ENCODE measurements at regions not wholly inside any gene's neighbourhood (a gene's known extent, or its start where the extent isn't known, plus 50 kb on each side); places are given as distances from the start of the nearest gene placed in this dataset.

- intact Hi-C loops (cut with DNase I) = loop anchor here (5.0 kb wide), 3 partner anchors 65 to 540 kb away; partner anchors contain the start of gene ADAMTS16
- no peak for DNase-seq (ENCODE audit: low spot score)
- no peaks in the 10 kb centered on the region for H3K36me3 ChIP-seq
- H3K9me3 ChIP-seq = no peaks in the 10 kb centered on the region
- H3K27ac ChIP-seq = no peak overlapping the region
- peaks cover 7% of the 10 kb centered on the region for H3K27me3 ChIP-seq (replicated peaks; ENCODE audit: insufficient read depth)
- H3K4me1 ChIP-seq (replicated peaks) = no peaks in the 10 kb centered on the region
- no peak overlapping the region for H3K4me3 ChIP-seq
- TF ChIP-seq POLR2AphosphoS5 (IDR thresholded peaks at IDR 0.05) (no peak), POLR2A (IDR thresholded peaks at IDR 0.05) (no peak), CTCF (IDR thresholded peaks at IDR 0.05) (no peak)
- 87% methylated on average over 9 of the region's 9 CpGs for WGBS
These were observed 263.3 kb upstream of the ADAMTS16 start for GRCh38 chr5:4876804-4877203.

DNA sequence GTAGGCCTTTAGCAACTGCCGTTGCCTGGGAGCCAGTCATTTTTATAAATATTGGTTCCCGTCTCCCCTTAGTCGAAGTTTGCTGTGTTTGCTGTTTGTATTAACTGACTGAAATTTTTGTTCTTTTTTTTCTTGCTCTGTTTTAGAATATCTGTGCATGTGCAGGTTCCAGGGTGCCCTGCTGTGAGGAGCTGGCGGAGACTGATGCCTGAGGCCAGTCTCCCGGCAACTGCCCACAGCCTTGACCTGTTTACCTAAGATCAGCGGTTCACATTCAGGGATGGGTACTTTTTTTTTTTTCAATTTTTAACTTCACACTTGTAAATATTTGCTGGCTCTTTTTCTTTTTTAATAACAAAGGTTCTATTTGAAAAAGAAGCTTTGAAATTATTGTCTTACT is 262.6 kb upstream of the ADAMTS16 start:
- no peaks in the 10 kb centered on the region for H3K9me3 ChIP-seq
- no peak overlapping the region for H3K27ac ChIP-seq
- DNase-seq (ENCODE audit: low spot score) = no peak
- no peaks in the 10 kb centered on the region for H3K27me3 ChIP-seq (replicated peaks; ENCODE audit: insufficient read depth)
- no peak overlapping the region for H3K4me3 ChIP-seq
- intact Hi-C loops (cut with DNase I) = loop anchor here (5.0 kb wide), 3 partner anchors 65 to 540 kb away; partner anchors contain the start of gene ADAMTS16
- H3K36me3 ChIP-seq = no peaks in the 10 kb centered on the region
- TF ChIP-seq POLR2A (IDR thresholded peaks at IDR 0.05) (no peak), CTCF (IDR thresholded peaks at IDR 0.05) (no peak), POLR2AphosphoS5 (IDR thresholded peaks at IDR 0.05) (no peak)
- 79% methylated on average over 6 of the region's 6 CpGs for WGBS
- no peaks in the 10 kb centered on the region for H3K4me1 ChIP-seq (replicated peaks)

- intact Hi-C loops (cut with DNase I) = loop anchor here (5.0 kb wide), 3 partner anchors 63 to 538 kb away; partner anchors contain the start of gene ADAMTS16
- no peak for DNase-seq (ENCODE audit: low spot score)
These were observed 261.1 kb upstream of the ADAMTS16 start for GRCh38 chr5:4879075-4879474.

GRCh38 chr5:4879693-4880303 is 260.3 kb upstream of the ADAMTS16 start:
- Histone ChIP-seq H3K4me3 (no peak overlapping the region), H3K27ac (no peak overlapping the region), H3K27me3 (replicated peaks; ENCODE audit: insufficient read depth) (no peaks in the 10 kb centered on the region), H3K9me3 (no peaks in the 10 kb centered on the region), H3K4me1 (replicated peaks) (no peaks in the 10 kb centered on the region), H3K36me3 (no peaks in the 10 kb centered on the region)
- intact Hi-C loops (cut with DNase I) = loop anchor here (5.0 kb wide), 3 partner anchors 63 to 538 kb away; partner anchors contain the start of gene ADAMTS16
- WGBS = 47% methylated on average over 14 of the region's 15 CpGs
- DNase-seq (ENCODE audit: low spot score) = peak; percentile 70
- peak; percentile 42 for TF ChIP-seq POLR2AphosphoS5 (IDR thresholded peaks at IDR 0.05)
- peak; percentile 72 to 90 (median 88) for TF ChIP-seq CTCF (IDR thresholded peaks at IDR 0.05)
- TF ChIP-seq POLR2A (IDR thresholded peaks at IDR 0.05) = no peak

More at GRCh38 chr5:4879075-4879474, 261.1 kb upstream of the ADAMTS16 start:
- no peaks in the 10 kb centered on the region for H3K36me3 ChIP-seq
- no peaks in the 10 kb centered on the region for H3K27me3 ChIP-seq (replicated peaks; ENCODE audit: insufficient read depth)
- no peaks in the 10 kb centered on the region for H3K9me3 ChIP-seq
- H3K27ac ChIP-seq = no peak overlapping the region
- no peaks in the 10 kb centered on the region for H3K4me1 ChIP-seq (replicated peaks)
- 93% methylated on average over 10 of the region's 10 CpGs for WGBS
- TF ChIP-seq POLR2A (IDR thresholded peaks at IDR 0.05) (no peak), CTCF (IDR thresholded peaks at IDR 0.05) (no peak), POLR2AphosphoS5 (IDR thresholded peaks at IDR 0.05) (no peak)
- no peak overlapping the region for H3K4me3 ChIP-seq

DNA sequence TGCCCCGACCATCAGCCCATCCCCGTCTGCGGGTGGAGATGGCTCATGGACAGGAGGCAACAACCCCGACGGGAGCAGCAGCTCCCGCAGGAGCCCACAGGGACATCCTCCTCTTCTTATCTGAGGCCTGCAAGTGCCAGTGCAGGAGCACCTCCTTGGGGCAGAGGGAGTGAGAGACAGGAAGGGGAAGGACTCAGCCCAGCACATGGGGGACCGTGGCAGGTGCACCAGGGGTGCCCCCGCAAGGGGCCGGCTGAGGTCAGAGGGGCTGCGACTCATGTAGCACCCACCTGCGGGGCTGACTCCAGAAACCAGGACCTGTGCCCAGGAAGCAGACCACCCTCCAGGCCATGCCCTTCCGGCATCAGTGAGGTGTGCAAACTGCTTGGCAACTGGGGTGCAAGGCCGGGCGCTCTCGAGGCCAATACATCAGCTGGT is 259.8 kb upstream of the ADAMTS16 start:
- DNase-seq (ENCODE audit: low spot score) = no peak
- Histone ChIP-seq H3K27ac (no peak overlapping the region), H3K27me3 (replicated peaks; ENCODE audit: insufficient read depth) (no peaks in the 10 kb centered on the region), H3K4me1 (replicated peaks) (no peaks in the 10 kb centered on the region), H3K9me3 (no peaks in the 10 kb centered on the region), H3K36me3 (no peaks in the 10 kb centered on the region), H3K4me3 (no peak overlapping the region)
- WGBS = 77% methylated on average over 15 of the region's 15 CpGs
- TF ChIP-seq POLR2A (IDR thresholded peaks at IDR 0.05) (no peak), POLR2AphosphoS5 (IDR thresholded peaks at IDR 0.05) (no peak), CTCF (IDR thresholded peaks at IDR 0.05) (no peak)
- intact Hi-C loops (cut with DNase I) = no loop called here

Measured in prostate gland (tissue), 2 donors.